H1 (cell line): ENCODE measurements at regions not wholly inside any gene's neighbourhood (a gene's known extent, or its start where the extent isn't known, plus 50 kb on each side); places are given as distances from the start of the nearest gene placed in this dataset.

Experiments
- CTCF ChIA-PET: fragments of 300-600 bp; sonication (Branson Sonifier 250); formaldehyde crosslinking; loops from one replicate; lab custom pipeline; 2021; ENCODE audit not compliant: partially characterized antibody; lab: Charles Lee
- POLR2A ChIA-PET: fragments of 300-600 bp; sonication (Branson Sonifier 250); formaldehyde crosslinking; loops from one replicate; lab custom pipeline; 2021; ENCODE audit warnings: inconsistent platforms; ENCODE audit not compliant: partially characterized antibody; lab: Charles Lee
- DNase-seq, 2 experiments: peaks; one replicate each; pipeline versions ENCODE4 v3.0.0 to v3.0.0-alpha.2; 2010 to 2022; ENCODE audit warnings: low spot score in 2 of 2, low read depth in 1 of 2, mixed read lengths in 1 of 2
- FAIRE-seq: peaks from 2 replicates; lab custom pipeline; 2011; peaks lifted over from hg19 to GRCh38; lab: Jason Lieb, UNC
- H2AFZ ChIP-seq: 2 replicates; pipeline ENCODE4 v1.8.1; 2012; ENCODE audit warnings: low read length, inconsistent platforms
- H2AK5ac ChIP-seq: 2 replicates; pipeline ENCODE4 v1.6.1; 2013; ENCODE audit warnings: low read depth, low read length
- H2BK120ac ChIP-seq: replicated peaks from 2 replicates; pipeline ENCODE3; 2013; ENCODE audit warnings: low read depth, low read length, inconsistent platforms
- H2BK12ac ChIP-seq: 2 replicates; pipeline ENCODE4 v1.6.1; 2013; ENCODE audit warnings: low read depth, low read length
- H2BK15ac ChIP-seq: 2 replicates; pipeline ENCODE4 v1.6.1; 2013; ENCODE audit warnings: low read length
- H2BK20ac ChIP-seq: 2 replicates; pipeline ENCODE4 v1.6.1; 2013; ENCODE audit warnings: low read length
- H2BK5ac ChIP-seq: 2 replicates; pipeline ENCODE4 v1.6.1; 2013; ENCODE audit warnings: low read depth, low read length
- H3K14ac ChIP-seq: 2 replicates; pipeline ENCODE4 v1.6.1; 2013; ENCODE audit warnings: inconsistent platforms; ENCODE audit not compliant: insufficient read length
- H3K18ac ChIP-seq: 2 replicates; pipeline ENCODE4 v1.6.1; 2013; ENCODE audit warnings: low read length; ENCODE audit errors: extremely low read depth
- H3K23ac ChIP-seq: 2 replicates; pipeline ENCODE4 v1.6.1; 2013; ENCODE audit warnings: inconsistent platforms; ENCODE audit not compliant: insufficient read length
- H3K23me2 ChIP-seq: 2 replicates; pipeline ENCODE4 v1.6.1; 2013; ENCODE audit warnings: low read depth, low read length
- H3K27ac ChIP-seq: 2 replicates; pipeline ENCODE4 v1.6.1; 2011; ENCODE audit warnings: low read depth, low read length, inconsistent platforms
- H3K27me3 ChIP-seq, 4 experiments: replicated peaks in 1 of 4; 1 replicate in 1 of 4; 2 replicates in 3 of 4; pipeline versions ENCODE4 v1.6.1 to v1.8.1; 2011 to 2013; ENCODE audit warnings: low read length in 3 of 4, mild to moderate bottlenecking in 3 of 4, inconsistent platforms in 2 of 4, mixed read lengths in 2 of 4, moderate library complexity in 1 of 4; ENCODE audit not compliant: control insufficient read depth in 3 of 4, insufficient read depth in 3 of 4; ENCODE audit errors: extremely low read depth in 1 of 4
- H3K36me3 ChIP-seq, 4 experiments: 2 replicates each; pipeline versions ENCODE4 v1.6.1 to v1.8.1; 2011 to 2013; ENCODE audit warnings: mild to moderate bottlenecking in 4 of 4, low read length in 3 of 4, moderate library complexity in 2 of 4, control low read depth in 1 of 4, inconsistent platforms in 1 of 4; ENCODE audit not compliant: insufficient read depth in 4 of 4, control insufficient read depth in 2 of 4
- H3K4ac ChIP-seq: replicated peaks from 2 replicates; pipeline ENCODE3; 2013; ENCODE audit warnings: low read length, low read depth, mixed read lengths, inconsistent platforms; ENCODE audit not compliant: insufficient read length
- H3K4me1 ChIP-seq, 4 experiments: replicated peaks in 1 of 4; 1 replicate in 1 of 4; 2 replicates in 3 of 4; pipeline versions ENCODE4 v1.6.1 to v1.8.1; 2011 to 2013; ENCODE audit warnings: low read length in 3 of 4, inconsistent platforms in 2 of 4, mixed read lengths in 1 of 4; ENCODE audit not compliant: insufficient read depth in 4 of 4, control insufficient read depth in 3 of 4
- H3K4me2 ChIP-seq, 2 experiments: 2 replicates each; pipeline versions ENCODE4 v1.6.1 to v1.8.1; 2011 to 2013; ENCODE audit warnings: low read depth in 2 of 2, low read length in 2 of 2, control low read depth in 1 of 2, inconsistent platforms in 1 of 2, mild to moderate bottlenecking in 1 of 2; ENCODE audit not compliant: insufficient read depth in 1 of 2
- H3K4me3 ChIP-seq, 4 experiments: fragments of 200-600, 300-600 bp in 1 of 4; sonication (generic), shearing (Covaris generic), sonication (Bioruptor Twin) in 1 of 4; 2 replicates each; pipeline versions ENCODE4 v1.5.1 to v1.8.1; 2011 to 2016; ENCODE audit warnings: low read length in 4 of 4, low read depth in 3 of 4, control low read depth in 2 of 4, inconsistent platforms in 2 of 4, mild to moderate bottlenecking in 2 of 4, mixed read lengths in 1 of 4, moderate library complexity in 1 of 4; ENCODE audit not compliant: insufficient read depth in 2 of 4; ENCODE audit errors: extremely low read depth in 1 of 4
- H3K56ac ChIP-seq: replicated peaks from 2 replicates; pipeline ENCODE3; 2013; ENCODE audit warnings: low read depth, mild to moderate bottlenecking, mixed read lengths, low read length, inconsistent platforms; ENCODE audit not compliant: insufficient read length
- H3K79me1 ChIP-seq: 2 replicates; pipeline ENCODE4 v1.6.1; 2013; ENCODE audit warnings: low read depth, low read length, control low read depth
- H3K79me2 ChIP-seq, 2 experiments: 2 replicates each; pipeline versions ENCODE4 v1.6.1 to v1.8.1; 2012 to 2013; ENCODE audit warnings: low read length in 2 of 2, mild to moderate bottlenecking in 2 of 2, inconsistent platforms in 1 of 2; ENCODE audit not compliant: insufficient read depth in 2 of 2, control insufficient read depth in 1 of 2
- H3K9ac ChIP-seq, 4 experiments: replicated peaks in 1 of 4; 1 replicate in 1 of 4; 2 replicates in 3 of 4; pipeline versions ENCODE4 v1.6.1 to v1.8.1; 2011 to 2013; ENCODE audit warnings: low read depth in 3 of 4, low read length in 3 of 4, control low read depth in 2 of 4, mild to moderate bottlenecking in 2 of 4, moderate library complexity in 2 of 4, inconsistent platforms in 1 of 4; ENCODE audit errors: extremely low read depth in 1 of 4
- H3K9me3 ChIP-seq, 2 experiments: 2 replicates each; pipeline versions ENCODE4 v1.6.1 to v1.8.1; 2012 to 2013; ENCODE audit warnings: mild to moderate bottlenecking in 2 of 2, moderate library complexity in 2 of 2, control low read depth in 1 of 2, inconsistent platforms in 1 of 2, low read depth in 1 of 2, low read length in 1 of 2, mixed read lengths in 1 of 2; ENCODE audit not compliant: insufficient read depth in 2 of 2
- H4K20me1 ChIP-seq, 2 experiments: replicated peaks in 1 of 2; 2 replicates each; pipeline versions ENCODE3 to v1.8.1; 2011 to 2013; ENCODE audit warnings: inconsistent platforms in 2 of 2, low read length in 2 of 2, mild to moderate bottlenecking in 1 of 2; ENCODE audit not compliant: insufficient read depth in 2 of 2, control insufficient read depth in 1 of 2
- H4K5ac ChIP-seq: 2 replicates; pipeline ENCODE4 v1.6.1; 2013; ENCODE audit warnings: low read length, low read depth, mixed read lengths, inconsistent platforms; ENCODE audit not compliant: insufficient read length
- H4K8ac ChIP-seq: 2 replicates; pipeline ENCODE4 v1.8.0; 2013; ENCODE audit warnings: mild to moderate bottlenecking, moderate library complexity, low read length, inconsistent platforms; ENCODE audit not compliant: insufficient read depth; ENCODE audit errors: extremely low read depth
- H4K91ac ChIP-seq: replicated peaks from 2 replicates; pipeline ENCODE3; 2013; ENCODE audit warnings: low read length, mixed read lengths, inconsistent platforms; ENCODE audit not compliant: insufficient read length
- CHD1 ChIP-seq: IDR thresholded peaks from 2 replicates; pipeline ENCODE4 v1.6.1; 2012; ENCODE audit warnings: low read depth, low read length, improper control_type of control experiment
- GTF2F1 ChIP-seq: IDR thresholded peaks from 2 replicates; pipeline ENCODE4 v1.6.1; 2012; ENCODE audit warnings: low read depth, low read length, improper control_type of control experiment, borderline replicate concordance
- NRF1 ChIP-seq: IDR thresholded peaks from 2 replicates; pipeline ENCODE4 v1.6.1; 2011; ENCODE audit warnings: mild to moderate bottlenecking, low read depth, low read length, improper control_type of control experiment
- YY1 ChIP-seq: IDR thresholded peaks from 2 replicates; pipeline ENCODE4 v1.6.1; 2011; ENCODE audit warnings: low read depth, mild to moderate bottlenecking, low read length
- WGBS, 2 experiments: shearing (Covaris generic) in 1 of 2; methylation state at CpG; one replicate each; pipeline versions ENCODE4 v1.1.6 to v1.1.7; 2013 to 2015; ENCODE audit warnings: low lambda C conversion rate in 2 of 2, mixed read lengths in 2 of 2, inconsistent platforms in 1 of 2, low coverage in 1 of 2, missing lambda C conversion rate in 1 of 2; ENCODE audit not compliant: insufficient replicate concordance in 2 of 2, insufficient coverage in 1 of 2, insufficient read length in 1 of 2; ENCODE audit errors: extremely low coverage in 1 of 2, missing lambda C conversion rate in 1 of 2; 5-methylcytosine and 5-hydroxymethylcytosine counted together

DNA sequence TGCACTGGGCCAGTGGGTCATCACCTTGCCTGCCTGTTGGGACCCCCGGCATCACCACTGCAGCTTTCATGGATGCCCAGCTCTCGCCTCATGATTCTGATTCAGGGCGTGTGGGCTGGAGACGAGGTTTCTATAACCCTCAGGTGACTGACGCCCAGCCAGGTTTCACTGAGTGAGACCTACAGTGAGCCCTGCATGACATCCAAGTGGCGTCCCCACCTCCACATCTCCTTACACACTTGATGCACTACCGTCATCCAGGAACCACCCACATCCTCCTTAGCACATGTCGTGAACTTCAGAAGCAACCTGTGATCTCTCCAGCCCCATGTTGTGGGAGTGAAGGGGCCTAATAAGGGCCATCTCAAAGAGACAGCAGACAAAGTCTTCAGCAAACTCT is 257.5 kb downstream of the CTTN start:
- H3K18ac ChIP-seq, result no peak overlapping the region
- POLR2A ChIA-PET, result interaction anchor here (0.7 kb wide), 1 partner anchor 11 kb away, joined by 4 read pairs; no protein-coding TSS in a partner anchor
- no peak overlapping the region for H3K4ac ChIP-seq
- DNase-seq (no peak), FAIRE-seq (no peak)
- no peak overlapping the region for H4K5ac ChIP-seq
- H4K8ac ChIP-seq, result no peak overlapping the region
- H4K20me1 ChIP-seq, result peaks cover 5 to 13% of the 10 kb centered on the region in 2 experiments
- H2BK5ac ChIP-seq, result no peak overlapping the region
- no peak overlapping the region for H3K4me3 ChIP-seq
- 95% methylated on average over 8 of the region's 8 CpGs; no CpG with 5 or more reads in 1 of the 2 experiments for WGBS, 2 experiments
- peaks cover 0 to 50% of the 10 kb centered on the region in 2 experiments; a peak in 2 of 4 replicates for H3K79me2 ChIP-seq
- H3K23ac ChIP-seq, result no peak overlapping the region
- H3K4me2 ChIP-seq, result no peak overlapping the region
- CTCF ChIA-PET, result interaction anchor here (1.5 to 2.1 kb wide), 3 partner anchors 13 to 88 kb away, joined by 3 to 5 read pairs (median 4); no protein-coding TSS in a partner anchor
- H3K27ac ChIP-seq, result no peak overlapping the region
- peaks cover 20% of the 10 kb centered on the region for H3K79me1 ChIP-seq
- no peak overlapping the region for H2AFZ ChIP-seq
- H2BK12ac ChIP-seq, result no peak overlapping the region; the same call in 1 of the 2 replicates
- no peak overlapping the region for H4K91ac ChIP-seq
- no peaks in the 10 kb centered on the region for H3K23me2 ChIP-seq
- H3K27me3 ChIP-seq, result no peaks in the 10 kb centered on the region
- H3K4me1 ChIP-seq, result peaks cover 2 to 20% (median 16%) of the 10 kb centered on the region in 4 experiments
- no peak overlapping the region for H2BK120ac ChIP-seq
- H3K9me3 ChIP-seq, result no peaks in the 10 kb centered on the region
- no peak overlapping the region for H3K14ac ChIP-seq
- H3K9ac ChIP-seq, result no peak overlapping the region
- H3K36me3 ChIP-seq, result no peaks in the 10 kb centered on the region; a peak in 1 of 8 replicates
- no peak overlapping the region for H2AK5ac ChIP-seq
- H3K56ac ChIP-seq, result no peak overlapping the region
- no peak overlapping the region for H2BK15ac ChIP-seq
- H2BK20ac ChIP-seq, result no peak overlapping the region
- no peak for TF ChIP-seq YY1
- TF ChIP-seq GTF2F1, result no peak
- no peak for TF ChIP-seq CHD1
- TF ChIP-seq NRF1, result no peak
